SK-N-MC (cell line): ENCODE measurements at regions not wholly inside any gene's neighbourhood (a gene's known extent, or its start where the extent isn't known, plus 50 kb on each side); places are given as distances from the start of the nearest gene placed in this dataset.

Source experiments
- DNase-seq: peaks from one replicate; pipeline ENCODE4 v3.0.0-alpha.2; 2011; ENCODE audit warnings: low read depth, low spot score
- H3K27ac ChIP-seq: fragments of 200-600 bp; sonication (generic); 2 replicates; pipeline ENCODE4 v1.5.1; 2016; ENCODE audit warnings: mixed run types
- H3K36me3 ChIP-seq: fragments of 200-600 bp; sonication (generic); 2 replicates; pipeline ENCODE4 v1.6.1; 2017; ENCODE audit warnings: antibody characterized with exemption, low read length, mixed read lengths; ENCODE audit not compliant: insufficient read depth
- H3K4me3 ChIP-seq: fragments of 200-600 bp; sonication (generic); 2 replicates; pipeline ENCODE4 v1.5.1; 2016
- H3K9ac ChIP-seq: fragments of 200-600 bp; sonication (generic); 2 replicates; pipeline ENCODE4 v1.8.0; 2017; ENCODE audit warnings: mixed run types, mixed read lengths; ENCODE audit not compliant: insufficient read length
- H3K9me3 ChIP-seq: fragments of 200-600 bp; sonication (generic); 2 replicates; pipeline ENCODE4 v1.6.1; 2017; ENCODE audit warnings: low read depth, mild to moderate bottlenecking, antibody characterized with exemption, low read length, moderate library complexity, mixed read lengths
- EZH2 ChIP-seq: fragments of 200-600 bp; sonication (generic); IDR thresholded peaks from one replicate; pipeline ENCODE4 v1.6.1; 2017; ENCODE audit warnings: antibody characterized with exemption
- FOXP2 ChIP-seq: optimal IDR thresholded peaks from 2 replicates; pipeline ENCODE3; 2011; ENCODE audit warnings: mild to moderate bottlenecking, moderate library complexity; ENCODE audit not compliant: insufficient read depth; ENCODE audit errors: extremely low read length, control extremely low read depth
- POLR2AphosphoS5 ChIP-seq: IDR thresholded peaks from 2 replicates; pipeline ENCODE4 v1.6.1; 2012; ENCODE audit warnings: mild to moderate bottlenecking, low read depth, low read length, borderline replicate concordance

GRCh38 chr6:91087908-91088307 is 501.0 kb upstream of the MAP3K7 start:
- DNase-seq: no peak
- H3K4me3 ChIP-seq: no peak overlapping the region
- no peak overlapping the region for H3K9ac ChIP-seq
- no peak for TF ChIP-seq FOXP2
- no peak for TF ChIP-seq EZH2
- no peak for TF ChIP-seq POLR2AphosphoS5
- no peaks in the 10 kb centered on the region for H3K9me3 ChIP-seq
- no peaks in the 10 kb centered on the region for H3K36me3 ChIP-seq
- H3K27ac ChIP-seq: no peak overlapping the region

DNA sequence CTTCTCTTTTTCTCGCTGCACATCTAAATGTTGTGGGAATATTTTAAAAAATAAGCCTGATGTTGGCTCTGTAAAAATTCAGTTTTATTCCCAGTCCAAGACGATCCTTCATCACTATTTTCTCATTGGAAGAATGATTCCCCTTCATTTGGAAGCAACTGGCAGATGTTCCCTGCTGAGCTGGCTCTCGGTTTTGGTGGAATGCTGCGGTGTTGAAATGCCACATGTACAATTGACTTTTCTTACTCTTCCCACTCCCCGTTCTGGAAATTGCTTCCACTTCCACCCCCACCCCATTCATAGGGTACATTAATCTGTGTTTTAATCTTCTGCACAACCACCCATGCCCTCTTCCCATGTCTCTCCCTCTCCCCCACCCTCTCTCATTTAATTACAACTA is 496.3 kb upstream of the MAP3K7 start:
- no peak for DNase-seq
- H3K9me3 ChIP-seq: no peaks in the 10 kb centered on the region
- H3K9ac ChIP-seq: no peak overlapping the region
- TF ChIP-seq POLR2AphosphoS5 (no peak), EZH2 (no peak), FOXP2 (no peak)
- H3K27ac ChIP-seq: peak overlapping the region; percentile 80
- no peaks in the 10 kb centered on the region for H3K36me3 ChIP-seq
- peak overlapping the region; percentile 69 for H3K4me3 ChIP-seq

- Histone ChIP-seq H3K27ac (peak overlapping the region; percentile 80), H3K9ac (no peak overlapping the region), H3K9me3 (no peaks in the 10 kb centered on the region), H3K4me3 (peak overlapping the region; percentile 69), H3K36me3 (no peaks in the 10 kb centered on the region)
- TF ChIP-seq FOXP2 (no peak), POLR2AphosphoS5 (no peak), EZH2 (no peak)
- no peak for DNase-seq
Observed at GRCh38 chr6:91082311-91082832, 495.5 kb upstream of the MAP3K7 start.

GRCh38 chr6:91081452-91082067 is 494.7 kb upstream of the MAP3K7 start:
- peak; percentile 90 for DNase-seq
- Histone ChIP-seq H3K4me3 (peak overlapping the region; percentile 46), H3K9me3 (no peaks in the 10 kb centered on the region), H3K36me3 (no peaks in the 10 kb centered on the region), H3K27ac (peak overlapping the region; percentile 80), H3K9ac (no peak overlapping the region)
- TF ChIP-seq FOXP2 (no peak), EZH2 (no peak), POLR2AphosphoS5 (no peak)

DNA sequence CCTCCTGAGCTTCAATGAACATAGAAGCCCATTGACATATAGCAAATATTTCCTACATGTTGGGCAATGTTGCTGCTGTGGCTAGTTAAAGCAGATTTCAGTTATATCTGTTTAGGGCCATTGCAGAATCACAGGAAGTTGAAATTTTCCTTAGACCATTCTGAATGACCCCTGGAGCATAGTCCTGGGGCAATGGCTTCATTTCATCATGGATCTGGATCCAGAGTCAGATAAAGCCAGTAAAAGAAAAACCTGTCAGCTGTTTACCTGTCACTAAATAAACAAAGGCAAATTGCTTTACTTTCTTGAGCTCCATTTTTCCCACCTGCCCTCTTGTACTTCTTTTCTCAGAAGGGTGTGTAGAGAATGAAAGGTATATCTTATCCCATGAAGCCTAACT is 494.0 kb upstream of the MAP3K7 start:
- H3K27ac ChIP-seq: no peak overlapping the region
- TF ChIP-seq POLR2AphosphoS5 (no peak), EZH2 (no peak), FOXP2 (no peak)
- no peak for DNase-seq
- H3K36me3 ChIP-seq: no peaks in the 10 kb centered on the region
- H3K9ac ChIP-seq: no peak overlapping the region
- no peak overlapping the region for H3K4me3 ChIP-seq
- no peaks in the 10 kb centered on the region for H3K9me3 ChIP-seq

GRCh38 chr6:91079969-91080368 is 493.1 kb upstream of the MAP3K7 start:
- H3K9me3 ChIP-seq: no peaks in the 10 kb centered on the region
- H3K4me3 ChIP-seq: no peak overlapping the region
- H3K27ac ChIP-seq: no peak overlapping the region
- TF ChIP-seq FOXP2: no peak
- TF ChIP-seq POLR2AphosphoS5: no peak
- no peak for TF ChIP-seq EZH2
- no peak overlapping the region for H3K9ac ChIP-seq
- no peaks in the 10 kb centered on the region for H3K36me3 ChIP-seq
- DNase-seq: no peak

DNA sequence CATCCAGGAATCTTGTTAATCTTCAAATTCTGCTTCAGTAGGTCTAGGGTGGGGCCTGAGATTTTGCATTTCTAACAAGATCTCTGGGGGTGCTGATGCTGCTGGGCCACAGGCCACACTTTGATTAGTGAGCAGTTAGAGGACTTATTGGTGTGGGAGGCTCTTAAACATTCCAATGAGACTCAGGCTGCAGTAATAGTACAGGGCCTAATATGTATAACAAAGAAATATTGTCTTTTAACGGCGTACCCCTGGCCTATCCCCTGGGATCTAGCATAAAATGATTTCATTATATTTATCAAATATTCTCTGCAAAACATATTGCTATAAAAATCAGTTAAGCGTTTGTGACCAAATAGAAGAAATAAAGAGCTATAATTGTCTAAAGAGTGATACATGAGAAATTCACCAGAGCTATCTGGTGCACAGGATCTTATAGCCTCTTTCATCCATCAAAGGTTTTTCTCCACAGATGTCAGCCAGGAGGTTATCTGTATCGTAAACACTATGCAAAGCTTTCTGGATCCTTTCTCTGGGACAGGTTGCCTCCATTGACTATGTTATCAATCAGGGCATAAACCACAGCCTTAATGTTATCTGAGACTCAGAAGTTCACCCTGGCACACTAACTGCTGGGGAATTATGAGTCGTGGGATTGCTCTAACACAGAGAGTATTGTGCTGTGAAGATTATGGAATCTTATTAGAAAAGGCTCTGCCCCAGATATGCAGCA is 488.5 kb upstream of the MAP3K7 start:
- no peaks in the 10 kb centered on the region for H3K36me3 ChIP-seq
- no peaks in the 10 kb centered on the region for H3K9me3 ChIP-seq
- TF ChIP-seq EZH2: no peak
- TF ChIP-seq POLR2AphosphoS5: no peak
- TF ChIP-seq FOXP2: no peak
- no peak overlapping the region for H3K27ac ChIP-seq
- no peak for DNase-seq
- H3K9ac ChIP-seq: no peak overlapping the region
- no peak overlapping the region for H3K4me3 ChIP-seq

DNA sequence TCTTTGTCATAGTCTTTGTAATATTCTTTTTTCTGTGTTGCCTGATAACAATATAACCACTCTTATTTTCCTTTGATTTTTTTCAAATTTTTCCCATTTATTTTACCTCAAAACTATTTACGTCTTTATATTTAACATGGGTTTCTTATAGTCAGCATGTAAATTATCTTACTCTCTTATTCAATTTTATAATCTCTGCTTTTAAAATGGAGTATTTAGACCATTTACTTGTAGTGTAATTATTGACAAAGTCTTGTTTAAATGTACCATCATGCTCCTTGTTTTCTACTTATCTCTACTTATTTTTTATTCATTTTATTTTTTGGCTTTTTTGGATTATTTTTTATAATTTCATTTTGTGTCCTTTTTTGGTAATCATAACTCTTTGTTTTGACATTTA is 476.5 kb upstream of the MAP3K7 start:
- H3K9me3 ChIP-seq: no peaks in the 10 kb centered on the region
- H3K9ac ChIP-seq: no peak overlapping the region
- TF ChIP-seq EZH2 (no peak), POLR2AphosphoS5 (no peak), FOXP2 (no peak)
- no peaks in the 10 kb centered on the region for H3K36me3 ChIP-seq
- H3K27ac ChIP-seq: no peak overlapping the region
- no peak for DNase-seq
- H3K4me3 ChIP-seq: no peak overlapping the region

DNA sequence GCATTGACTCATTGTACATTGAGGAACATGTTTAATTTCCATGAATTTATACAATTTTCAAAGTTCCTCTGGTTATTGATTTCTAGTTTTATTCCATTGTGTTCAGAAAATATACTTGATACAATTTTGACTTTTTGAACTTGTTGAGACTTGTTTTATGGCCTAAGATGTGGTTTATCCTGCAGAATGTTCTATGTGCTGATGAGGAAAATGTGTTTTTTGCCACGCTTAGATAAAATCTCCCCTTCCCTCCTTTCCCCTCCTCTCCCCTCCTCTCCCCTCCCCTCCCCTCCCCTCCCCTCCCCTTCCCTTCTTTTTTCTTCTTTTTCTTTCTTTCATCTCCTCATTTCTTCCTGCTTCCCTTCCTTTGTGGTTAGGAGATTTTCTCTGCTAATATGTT is 470.8 kb upstream of the MAP3K7 start:
- Histone ChIP-seq H3K4me3 (no peak overlapping the region), H3K9ac (no peak overlapping the region)
- TF ChIP-seq EZH2: no peak
- no peak for TF ChIP-seq POLR2AphosphoS5
- no peak for TF ChIP-seq FOXP2

More for the DNA sequence above, 470.8 kb upstream of the MAP3K7 start:
- Histone ChIP-seq H3K9me3 (peaks cover 7% of the 10 kb centered on the region; the same call in 1 of the 2 replicates), H3K36me3 (no peaks in the 10 kb centered on the region), H3K27ac (no peak overlapping the region)
- no peak for DNase-seq
